GM23248 (cell line): ENCODE measurements at regions not wholly inside any gene's neighbourhood (a gene's known extent, or its start where the extent isn't known, plus 50 kb on each side); places are given as distances from the start of the nearest gene placed in this dataset.

Source experiments
- EZH2 ChIP-seq: fragments of 200-600 bp; sonication (generic); IDR thresholded peaks from 2 replicates; pipeline ENCODE4 v1.6.1; 2018; ENCODE audit warnings: antibody characterized with exemption, mild to moderate bottlenecking; ENCODE audit not compliant: insufficient read depth, poor library complexity, severe bottlenecking
- EZH2phosphoT487 ChIP-seq: fragments of 200-600 bp; sonication (generic); IDR thresholded peaks from 2 replicates; pipeline ENCODE4 v1.6.1; 2018; ENCODE audit warnings: antibody characterized with exemption, moderate library complexity, mild to moderate bottlenecking, low read depth; ENCODE audit not compliant: insufficient read depth

- TF ChIP-seq EZH2, result no peak
- TF ChIP-seq EZH2phosphoT487, result no peak
Observed at GRCh38 chr2:176985871-176986270, 226.7 kb upstream of the HNRNPA3 start.
